NCI-H2107 (cell line): ENCODE measurements at regions not wholly inside any gene's neighbourhood (a gene's known extent, or its start where the extent isn't known, plus 50 kb on each side); places are given as distances from the start of the nearest gene placed in this dataset.

ENCODE experiments used
- DNase-seq: peaks from one replicate; lab custom pipeline; 2025; lab: John Stamatoyannopoulos, UW

DNA sequence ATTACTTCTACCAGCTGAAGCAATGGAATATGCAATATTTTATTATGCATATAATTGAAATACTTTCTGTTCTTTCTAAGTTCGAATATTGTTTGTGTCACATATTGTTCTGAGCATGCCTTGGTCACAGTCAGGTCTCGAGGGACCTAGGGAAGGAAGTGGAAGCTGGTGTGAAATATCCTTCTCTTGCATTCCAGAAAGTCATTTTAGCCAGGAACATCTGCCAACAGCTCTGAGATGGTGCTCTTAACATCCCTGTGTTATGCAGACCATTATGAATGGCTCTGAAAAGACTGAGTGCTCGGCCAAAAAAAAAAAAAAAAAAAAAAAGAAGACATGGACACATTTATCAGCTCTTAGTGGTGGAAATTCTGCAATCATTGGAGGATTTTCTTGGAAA is 132.7 kb upstream of the JAG1 start:
- DNase-seq = no peak

DNA sequence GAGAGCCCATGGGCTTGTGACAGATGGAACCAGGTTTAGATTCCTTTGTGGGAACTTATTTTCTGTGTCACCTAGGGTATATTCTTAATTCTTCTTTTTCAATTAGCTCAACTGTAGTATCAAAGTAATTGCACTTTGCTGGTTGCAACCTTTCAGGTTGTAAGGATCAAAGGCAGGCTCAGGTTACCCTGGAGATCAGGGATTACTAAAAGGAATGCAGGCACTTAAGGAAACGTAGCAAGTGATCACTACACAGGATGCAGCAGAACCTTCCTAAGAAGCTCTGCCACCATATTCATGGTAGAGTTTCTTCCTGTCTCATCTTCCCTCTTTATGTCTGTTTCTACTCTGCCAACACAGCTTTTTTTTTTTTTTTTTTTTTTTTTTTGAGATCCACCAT is 133.2 kb upstream of the JAG1 start:
- no peak for DNase-seq

DNA sequence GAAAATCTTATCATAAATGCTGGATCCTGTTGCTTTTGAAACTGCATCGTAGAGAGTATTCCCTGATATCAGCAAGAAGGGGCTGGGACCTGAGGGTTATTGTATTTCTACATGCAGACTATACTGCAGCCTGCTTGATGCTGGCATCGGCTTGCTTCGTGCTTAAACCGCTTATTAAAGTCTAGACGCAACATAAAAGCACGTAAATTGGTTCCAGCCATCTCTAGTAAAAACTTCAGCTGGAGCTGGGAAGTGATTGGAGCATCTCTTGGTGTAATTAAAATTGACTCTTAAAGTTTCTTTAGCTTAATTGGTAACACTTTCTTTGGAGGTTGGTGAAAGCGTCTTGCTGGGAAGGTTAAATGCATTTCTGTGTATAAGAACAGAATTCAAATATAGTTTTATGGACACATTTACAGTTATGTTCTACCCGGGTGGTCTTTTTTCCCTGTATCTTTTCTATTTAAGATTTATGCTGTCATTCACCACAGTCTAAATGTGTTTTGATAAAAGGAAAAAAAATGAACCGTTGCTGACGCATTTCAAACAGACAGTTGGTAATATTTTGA is 139.0 kb upstream of the JAG1 start:
- DNase-seq = no peak

DNA sequence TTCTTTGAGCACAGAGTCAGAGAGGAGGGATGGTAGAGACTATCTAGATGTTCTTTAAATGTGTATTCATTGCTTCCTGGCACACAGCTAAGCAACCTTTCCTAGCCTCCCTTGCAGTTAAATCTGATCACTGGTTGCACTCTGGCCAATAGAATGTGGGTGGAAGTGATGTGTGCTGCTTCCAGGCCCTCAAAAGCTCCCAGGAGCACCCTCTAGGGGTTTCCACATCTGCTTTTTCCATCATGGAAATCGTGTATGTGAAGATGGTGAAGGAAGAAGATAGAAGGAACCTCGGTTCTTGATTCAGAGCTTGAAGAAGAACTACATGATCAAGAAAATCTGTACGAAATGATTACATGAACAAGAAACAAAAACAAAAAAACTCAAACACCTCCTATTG is 149.8 kb upstream of the JAG1 start:
- DNase-seq = no peak

DNA sequence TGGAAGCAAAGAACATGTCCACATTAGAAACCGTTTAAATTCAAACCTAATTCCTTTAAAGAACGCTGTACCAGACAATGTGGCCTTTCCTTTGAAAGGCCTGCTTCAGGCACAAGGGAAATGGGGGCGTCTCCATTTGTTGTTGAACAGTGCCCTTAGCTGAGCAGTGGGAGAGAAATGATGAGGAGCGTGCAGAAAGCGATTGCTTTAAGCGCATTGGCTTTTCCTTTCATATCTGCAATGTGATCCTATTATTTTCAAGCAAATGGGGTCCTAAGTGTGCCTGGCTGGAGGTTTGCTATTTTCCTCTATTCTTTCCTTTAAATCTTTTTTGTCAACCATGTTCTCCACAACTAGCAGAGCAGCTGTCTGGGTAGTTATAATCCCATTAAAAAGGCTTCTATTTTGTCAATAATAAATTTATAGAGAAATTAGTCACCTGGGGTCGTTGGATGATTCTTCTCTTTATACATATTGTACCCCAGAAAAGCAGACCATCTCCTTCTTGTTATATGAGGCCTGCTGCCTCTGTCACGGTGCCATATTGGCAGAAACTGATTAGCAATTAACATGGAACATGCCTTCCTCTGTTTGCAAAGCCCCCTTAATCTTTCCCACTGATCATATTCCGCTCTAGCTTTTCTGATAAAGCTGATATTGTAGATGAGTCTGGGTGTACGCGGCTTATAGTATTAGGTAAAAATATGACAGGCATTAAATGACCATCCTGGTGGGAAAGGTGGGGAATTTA is 151.1 kb upstream of the JAG1 start:
- no peak for DNase-seq

DNA sequence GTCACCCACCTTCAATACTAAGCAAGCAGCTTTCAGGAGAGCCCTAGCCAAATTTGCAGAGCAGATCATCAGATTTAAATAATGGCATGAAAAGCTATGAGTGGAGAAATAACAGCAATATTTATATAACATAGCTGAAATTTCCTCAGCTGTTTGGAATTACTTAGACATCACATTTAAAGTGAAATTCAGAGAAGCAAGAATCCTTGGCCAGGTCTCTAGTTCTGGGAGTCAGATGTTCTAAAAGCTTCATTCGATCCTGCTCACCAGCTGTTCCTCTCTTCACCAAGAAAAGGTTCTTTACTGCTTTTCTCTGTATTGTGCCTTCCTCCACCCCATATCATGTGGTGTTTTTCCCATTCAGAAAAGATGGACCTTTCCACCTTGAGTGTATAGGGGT is 152.3 kb upstream of the JAG1 start:
- no peak for DNase-seq

DNA sequence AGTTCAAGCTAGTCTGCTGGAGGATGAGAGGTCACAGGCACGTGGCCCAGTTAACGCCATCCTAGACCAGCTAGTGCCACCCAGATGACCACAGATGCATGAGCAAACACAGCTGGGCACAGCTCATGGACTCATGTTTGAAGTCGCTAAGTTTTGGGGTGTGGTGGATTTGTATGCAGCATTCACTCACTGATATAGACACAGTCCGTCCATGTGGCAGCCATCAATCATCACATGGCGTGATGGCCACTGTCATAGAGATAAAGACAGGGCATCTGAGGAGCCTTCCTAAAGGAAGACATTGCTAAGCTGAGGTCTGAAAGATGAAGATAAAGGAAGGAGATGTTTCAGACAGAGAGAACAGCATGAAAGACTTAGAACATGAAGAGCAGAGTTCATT is 154.4 kb upstream of the JAG1 start:
- DNase-seq = no peak

DNA sequence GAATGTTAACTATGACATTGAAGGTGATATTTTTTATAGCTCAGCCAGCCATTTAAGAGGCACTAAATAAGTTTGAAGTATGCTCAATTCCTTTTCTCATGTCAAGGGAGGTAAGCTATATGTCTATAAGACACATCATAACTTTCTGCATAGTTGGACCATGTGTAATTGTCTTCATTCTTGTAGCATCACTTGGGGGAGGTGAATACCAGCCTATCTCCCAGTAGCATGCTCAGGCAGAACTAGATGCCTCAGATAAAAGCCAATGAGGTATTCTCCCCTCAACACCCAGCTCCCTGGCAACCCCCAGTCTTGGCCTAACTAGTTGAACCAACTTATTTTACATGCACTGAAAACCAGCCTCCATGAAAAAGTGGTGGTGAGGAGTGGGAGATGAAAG is 158.3 kb upstream of the JAG1 start:
- DNase-seq = no peak

DNA sequence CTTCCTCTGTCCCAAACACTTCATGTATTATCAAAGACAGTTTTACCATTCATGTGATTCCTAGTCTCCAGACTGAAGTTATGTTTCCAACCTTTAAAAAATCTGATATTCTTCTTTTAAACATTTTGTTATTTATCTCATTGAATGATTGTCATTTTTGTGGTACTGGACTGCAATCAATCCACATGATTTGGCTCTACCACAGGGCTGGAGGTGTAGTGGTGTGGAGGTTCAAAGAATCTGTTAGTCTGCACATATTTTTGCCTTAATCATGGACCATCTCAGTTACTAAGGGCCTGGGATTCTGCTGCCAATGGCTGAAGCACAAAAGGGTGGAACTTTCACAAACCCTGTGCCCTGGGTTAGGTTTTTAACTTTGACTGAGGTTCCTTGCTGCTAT is 164.1 kb upstream of the JAG1 start:
- DNase-seq = no peak

DNA sequence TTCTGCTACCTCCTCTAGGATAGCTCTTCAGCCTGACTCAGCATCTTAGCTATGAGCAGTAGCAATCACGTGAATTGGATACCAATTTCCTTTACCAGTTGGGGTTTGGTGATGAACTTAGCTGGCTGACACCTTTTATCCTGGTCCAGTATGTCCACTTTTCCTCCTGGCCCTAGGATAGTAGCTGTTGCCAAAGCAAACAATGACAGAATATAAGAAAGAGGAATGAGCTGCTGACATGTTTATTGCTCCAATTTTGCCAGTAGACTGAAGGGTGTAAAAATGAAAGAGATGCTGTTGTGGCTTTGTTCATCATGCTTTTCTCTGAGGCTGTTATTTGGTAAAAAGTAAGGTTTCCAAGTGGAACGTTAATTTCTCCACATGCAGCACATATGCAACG is 168.3 kb upstream of the JAG1 start:
- DNase-seq = no peak

DNA sequence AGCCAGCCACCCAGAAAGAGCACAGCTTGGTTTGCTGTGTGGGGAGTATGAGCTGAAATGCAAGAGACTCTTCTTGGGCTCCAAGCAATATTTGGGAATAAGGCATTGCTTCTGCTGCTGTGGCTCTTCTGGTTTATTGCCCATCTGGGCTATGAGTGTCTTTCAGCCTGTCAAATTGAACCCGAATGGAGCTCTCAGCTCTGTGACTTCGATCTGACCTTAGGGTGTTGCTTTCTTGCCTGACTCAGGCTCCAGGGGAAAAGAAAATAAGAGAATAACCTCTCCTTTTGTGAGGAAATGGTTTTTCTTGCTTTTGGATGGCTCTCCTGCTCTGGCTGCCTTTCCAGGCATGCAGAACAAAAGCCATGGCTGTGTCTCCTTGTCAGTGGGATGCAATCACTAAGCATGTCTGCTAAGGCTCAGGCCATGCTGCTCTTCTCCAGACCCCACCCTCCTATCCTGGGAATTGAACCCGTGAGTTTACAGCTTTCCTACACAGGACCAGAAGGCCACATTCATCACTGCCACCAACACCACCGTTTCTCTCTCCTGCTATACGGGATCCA is 169.4 kb upstream of the JAG1 start:
- no peak for DNase-seq

DNA sequence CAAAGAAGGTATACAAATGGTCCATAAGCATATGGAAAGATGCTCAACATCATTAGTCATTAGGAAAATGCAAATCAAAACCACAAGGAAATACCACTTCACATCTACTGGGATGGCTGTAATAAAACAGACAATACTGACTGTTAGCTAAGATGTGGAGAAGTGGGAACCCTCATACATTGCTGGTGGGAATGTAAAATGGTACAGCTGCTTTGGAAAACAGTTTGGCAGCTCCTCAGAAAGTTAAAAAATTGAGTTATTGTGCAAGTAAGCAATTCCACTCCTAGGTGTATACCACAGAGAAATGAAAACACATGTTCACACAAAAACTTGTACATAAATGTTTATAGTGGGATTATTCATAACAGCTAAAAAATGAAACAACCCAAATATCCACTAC is 173.0 kb upstream of the JAG1 start:
- no peak for DNase-seq

DNA sequence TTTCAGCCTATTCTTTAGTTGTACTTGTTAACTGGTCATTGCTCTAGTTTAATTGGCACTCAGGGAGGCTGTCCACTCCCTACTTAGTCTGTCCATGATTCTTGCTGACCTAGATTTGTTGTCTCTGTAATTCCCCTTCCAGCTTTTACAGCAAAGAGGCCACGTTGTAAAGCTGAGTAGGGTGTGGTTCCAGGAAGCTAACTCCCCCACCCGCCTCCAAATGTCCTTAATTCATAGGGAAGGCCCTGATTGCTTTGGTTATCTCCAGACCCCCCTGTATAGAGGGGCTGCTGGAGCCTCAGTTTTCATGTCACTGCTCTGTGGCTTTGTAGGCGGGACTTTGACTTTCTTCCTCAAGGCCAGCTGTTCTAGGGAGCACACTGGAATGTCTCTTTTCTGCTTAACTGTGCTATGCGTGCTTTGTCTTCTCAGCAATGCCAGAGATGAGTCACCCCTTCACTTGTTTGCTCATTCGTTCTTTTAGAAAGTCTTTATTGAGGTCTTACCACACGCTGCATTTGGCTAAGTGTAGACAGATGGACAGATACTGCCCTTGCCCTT is 175.1 kb upstream of the JAG1 start:
- no peak for DNase-seq

DNA sequence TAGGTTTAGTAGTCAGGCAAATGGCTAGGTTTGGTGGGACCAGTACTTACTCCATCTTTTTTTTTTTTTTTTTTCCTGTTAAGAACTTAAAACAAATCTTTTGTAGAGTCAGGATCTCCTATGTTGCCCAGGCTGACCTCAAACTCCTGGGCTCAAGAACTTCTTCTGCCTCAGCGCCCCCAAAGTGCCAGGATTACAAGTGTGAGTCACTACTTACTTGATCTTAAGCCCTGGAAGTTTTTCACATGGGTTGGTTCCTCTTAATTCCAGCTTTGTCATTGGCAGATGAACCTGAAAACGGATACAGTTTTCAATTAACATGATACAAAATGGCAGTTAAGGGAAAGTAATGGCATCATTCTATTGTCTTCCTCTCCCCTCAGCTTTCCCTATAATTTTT is 179.4 kb upstream of the JAG1 start:
- no peak for DNase-seq

DNA sequence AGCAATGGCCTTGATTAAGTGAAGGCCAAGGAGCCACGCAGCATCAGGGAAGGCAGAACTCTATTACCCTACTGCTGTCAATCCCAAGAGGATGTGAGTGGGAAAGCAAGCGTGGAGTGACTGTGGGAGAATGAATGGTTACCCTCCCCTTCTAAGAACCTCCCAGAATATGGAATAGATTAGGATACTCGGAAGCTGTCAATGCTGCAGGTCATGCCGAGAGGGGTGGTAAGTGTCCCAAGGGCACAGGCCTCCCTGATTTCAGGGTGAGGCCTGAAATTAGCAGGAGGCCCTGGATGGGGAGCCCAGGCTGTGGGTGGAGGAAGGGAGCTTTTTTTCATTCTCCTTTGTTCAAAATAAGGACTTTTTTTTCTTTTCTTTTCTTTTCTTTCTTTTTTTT is 179.9 kb upstream of the JAG1 start:
- no peak for DNase-seq

DNA sequence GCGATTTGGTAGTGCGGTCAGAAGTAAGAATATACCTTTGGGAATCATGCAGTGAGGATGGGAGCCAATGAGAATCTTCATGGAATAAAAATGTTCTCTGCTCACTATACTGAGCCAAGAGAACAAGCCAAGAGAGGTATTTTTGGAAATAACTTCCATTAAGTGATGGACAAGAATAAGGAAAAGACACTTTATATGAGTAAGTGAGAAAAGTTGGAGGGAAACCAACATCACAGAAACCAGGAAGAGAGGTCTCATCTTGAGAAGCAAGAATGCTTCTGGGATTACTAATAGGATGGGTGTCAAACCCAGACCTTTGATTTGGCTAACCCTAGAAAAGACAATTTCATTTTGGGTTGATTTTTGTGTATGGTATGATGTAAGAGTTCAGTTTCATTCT is 181.2 kb upstream of the JAG1 start:
- no peak for DNase-seq

DNA sequence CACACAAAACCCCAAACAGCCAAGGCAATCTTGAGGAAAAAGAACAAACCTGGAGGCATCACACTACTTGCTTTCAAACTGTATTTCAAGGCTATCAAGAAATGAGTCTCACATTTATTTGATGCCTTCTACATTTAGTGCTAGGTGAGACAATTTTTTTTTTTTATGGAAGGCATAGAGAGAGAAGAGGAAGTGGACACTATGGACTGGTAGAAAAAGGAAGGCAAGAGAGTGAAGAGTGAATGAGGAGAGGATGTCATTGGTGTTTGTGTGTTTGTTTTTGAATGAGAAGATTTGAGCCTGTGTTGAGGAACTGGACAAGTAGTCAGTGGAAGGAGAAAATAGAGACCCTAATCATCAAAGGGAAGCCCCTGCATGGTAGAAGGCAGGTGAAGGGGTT is 182.0 kb upstream of the JAG1 start:
- DNase-seq = no peak

DNA sequence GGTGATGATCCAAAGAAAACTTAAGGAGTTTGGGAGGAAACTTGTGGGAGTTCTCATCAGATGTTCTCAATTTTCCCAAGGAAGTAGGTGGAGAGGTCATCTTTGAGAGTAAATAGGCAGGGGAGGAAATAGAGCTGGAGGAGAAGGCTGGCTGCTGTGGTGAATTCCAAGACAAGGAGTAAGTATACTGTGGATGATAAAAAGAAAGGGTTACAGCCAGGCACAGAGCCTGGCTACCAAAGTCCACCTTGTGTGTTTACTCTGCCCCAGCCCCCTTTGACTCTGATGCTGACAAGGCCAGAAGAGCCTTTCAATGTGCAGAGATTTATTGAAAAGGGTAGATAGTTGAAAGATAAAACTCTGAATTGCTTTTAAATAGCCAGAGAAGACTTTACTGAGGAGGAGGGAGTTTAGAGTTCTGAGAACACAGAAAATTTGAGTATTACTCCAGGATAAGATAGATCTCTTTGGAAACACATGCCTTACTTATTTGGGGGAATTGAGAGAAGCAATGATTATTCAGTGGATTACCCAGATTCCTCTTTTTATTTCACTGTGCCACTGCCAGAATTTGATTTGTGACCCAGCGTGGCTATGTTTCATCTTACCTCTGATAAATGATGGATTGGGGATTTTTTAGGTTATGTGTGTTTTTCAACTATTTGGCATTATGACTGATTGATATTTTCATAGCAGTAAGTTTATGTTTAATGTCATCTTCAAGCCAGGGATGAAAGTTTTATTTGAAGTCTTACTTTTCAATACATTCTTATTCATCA is 182.6 kb upstream of the JAG1 start:
- no peak for DNase-seq

DNA sequence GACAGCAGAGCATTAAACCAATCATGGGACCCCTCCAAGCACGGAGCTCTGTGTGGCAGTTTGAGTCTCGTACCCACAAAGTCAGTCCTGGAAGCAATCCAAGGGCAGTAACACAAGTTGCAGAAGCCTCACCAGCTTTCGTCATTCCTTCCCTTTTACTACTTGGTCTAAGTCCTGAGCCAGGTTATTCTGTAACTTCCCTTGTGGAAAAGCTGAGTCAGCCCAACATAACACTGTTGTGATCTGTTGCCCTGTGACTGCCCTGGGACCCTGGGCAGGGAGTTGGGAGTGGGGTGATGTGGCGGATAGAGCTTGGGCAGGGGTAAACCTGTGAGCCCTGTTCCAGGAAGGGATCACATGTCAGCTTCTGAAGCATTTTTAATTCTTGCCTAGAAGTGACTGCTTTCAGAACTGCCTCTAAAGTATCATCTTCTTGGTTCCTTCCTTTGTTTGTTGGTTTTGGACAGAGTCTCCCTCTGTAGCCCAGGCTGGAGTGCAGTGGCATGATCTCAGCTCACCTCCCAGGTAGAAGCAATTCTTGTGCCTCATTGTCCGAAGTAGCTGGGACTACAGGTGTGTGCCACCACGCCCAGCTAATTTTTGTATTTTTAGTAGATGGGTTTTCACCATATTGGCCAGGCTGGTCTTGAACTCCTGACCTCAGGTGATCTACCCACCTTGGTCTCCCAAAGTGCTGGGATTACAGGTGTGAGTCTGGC is 183.7 kb upstream of the JAG1 start:
- DNase-seq = no peak

DNA sequence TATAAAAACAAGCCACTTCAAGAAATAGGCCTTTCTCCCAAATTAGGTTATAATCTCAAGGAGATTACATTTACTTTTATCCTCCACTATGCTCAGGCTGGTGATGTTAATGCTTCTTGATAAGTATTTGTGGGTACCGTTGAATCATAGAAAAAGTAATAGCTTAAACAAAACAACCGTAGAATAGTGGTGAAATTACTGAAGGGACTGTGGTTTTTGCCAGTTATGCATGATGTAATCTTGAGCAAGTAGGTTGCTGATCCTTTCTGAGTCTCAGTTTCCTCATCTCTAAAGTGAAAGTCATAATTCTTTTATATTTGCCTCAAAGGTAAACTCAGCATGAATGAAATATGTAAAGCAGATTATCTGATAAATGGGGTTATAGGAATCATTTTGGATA is 187.3 kb upstream of the JAG1 start:
- no peak for DNase-seq

DNA sequence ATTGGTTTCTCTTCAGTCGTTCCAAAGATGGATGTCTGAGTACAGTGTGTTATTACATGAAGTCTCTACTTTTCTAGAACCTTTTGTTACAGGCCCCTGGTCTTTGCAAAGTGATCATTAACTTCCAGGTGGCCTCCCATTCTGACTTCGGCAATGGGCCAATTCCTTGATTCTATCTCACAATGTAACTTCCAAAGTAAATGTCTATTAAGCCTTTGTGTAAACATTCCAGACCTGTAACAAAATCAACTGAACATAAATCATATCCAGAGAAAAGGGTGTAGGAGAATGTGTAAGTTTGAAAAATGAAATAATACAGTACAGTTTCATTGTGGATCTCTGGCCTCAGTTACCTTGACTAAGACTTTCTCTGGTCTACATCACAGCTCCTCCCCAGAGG is 187.8 kb upstream of the JAG1 start:
- no peak for DNase-seq
